ENCODE measurements at regions not wholly inside any gene's neighbourhood (a gene's known extent, or its start where the extent isn't known, plus 50 kb on each side); places are given as distances from the start of the nearest gene placed in this dataset.

DNA sequence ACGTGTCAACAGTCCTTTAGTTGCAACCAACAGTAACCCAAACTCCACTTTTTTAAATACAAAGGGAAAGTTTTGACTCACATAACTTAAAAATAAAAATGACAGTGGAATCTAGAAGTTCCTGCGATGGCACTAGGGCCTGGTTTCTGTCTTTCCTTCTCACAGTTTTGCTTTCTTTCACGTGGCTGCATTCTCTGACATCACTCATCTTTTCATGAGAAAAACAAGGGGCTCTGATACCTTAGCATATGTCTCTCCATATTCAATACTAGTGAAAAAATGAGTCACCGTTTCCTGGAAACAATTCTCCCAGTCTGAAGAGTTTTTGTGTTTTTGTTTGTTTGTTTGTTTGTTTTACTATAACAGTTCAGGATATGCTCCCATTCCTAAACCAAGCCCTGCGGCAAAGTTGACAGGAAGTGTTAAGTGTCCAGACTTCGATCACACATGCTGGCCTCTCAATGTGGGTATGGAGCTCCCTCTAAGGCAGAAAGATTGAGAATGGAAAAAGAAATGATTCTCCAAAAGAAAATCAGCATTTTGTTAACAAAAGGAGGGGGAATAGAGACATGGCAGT, 483.3 kb downstream of the TTLL7 start:
- TF ChIP-seq, protein P1, sequence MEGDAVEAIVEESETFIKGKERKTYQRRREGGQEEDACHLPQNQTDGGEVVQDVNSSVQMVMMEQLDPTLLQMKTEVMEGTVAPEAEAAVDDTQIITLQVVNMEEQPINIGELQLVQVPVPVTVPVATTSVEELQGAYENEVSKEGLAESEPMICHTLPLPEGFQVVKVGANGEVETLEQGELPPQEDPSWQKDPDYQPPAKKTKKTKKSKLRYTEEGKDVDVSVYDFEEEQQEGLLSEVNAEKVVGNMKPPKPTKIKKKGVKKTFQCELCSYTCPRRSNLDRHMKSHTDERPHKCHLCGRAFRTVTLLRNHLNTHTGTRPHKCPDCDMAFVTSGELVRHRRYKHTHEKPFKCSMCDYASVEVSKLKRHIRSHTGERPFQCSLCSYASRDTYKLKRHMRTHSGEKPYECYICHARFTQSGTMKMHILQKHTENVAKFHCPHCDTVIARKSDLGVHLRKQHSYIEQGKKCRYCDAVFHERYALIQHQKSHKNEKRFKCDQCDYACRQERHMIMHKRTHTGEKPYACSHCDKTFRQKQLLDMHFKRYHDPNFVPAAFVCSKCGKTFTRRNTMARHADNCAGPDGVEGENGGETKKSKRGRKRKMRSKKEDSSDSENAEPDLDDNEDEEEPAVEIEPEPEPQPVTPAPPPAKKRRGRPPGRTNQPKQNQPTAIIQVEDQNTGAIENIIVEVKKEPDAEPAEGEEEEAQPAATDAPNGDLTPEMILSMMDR (IDR thresholded peaks at IDR 0.05) = no peak
- TF ChIP-seq POLR2A (IDR thresholded peaks at IDR 0.05) = no peak
